ENCODE measurements at regions not wholly inside any gene's neighbourhood (a gene's known extent, or its start where the extent isn't known, plus 50 kb on each side); places are given as distances from the start of the nearest gene placed in this dataset.

DNA sequence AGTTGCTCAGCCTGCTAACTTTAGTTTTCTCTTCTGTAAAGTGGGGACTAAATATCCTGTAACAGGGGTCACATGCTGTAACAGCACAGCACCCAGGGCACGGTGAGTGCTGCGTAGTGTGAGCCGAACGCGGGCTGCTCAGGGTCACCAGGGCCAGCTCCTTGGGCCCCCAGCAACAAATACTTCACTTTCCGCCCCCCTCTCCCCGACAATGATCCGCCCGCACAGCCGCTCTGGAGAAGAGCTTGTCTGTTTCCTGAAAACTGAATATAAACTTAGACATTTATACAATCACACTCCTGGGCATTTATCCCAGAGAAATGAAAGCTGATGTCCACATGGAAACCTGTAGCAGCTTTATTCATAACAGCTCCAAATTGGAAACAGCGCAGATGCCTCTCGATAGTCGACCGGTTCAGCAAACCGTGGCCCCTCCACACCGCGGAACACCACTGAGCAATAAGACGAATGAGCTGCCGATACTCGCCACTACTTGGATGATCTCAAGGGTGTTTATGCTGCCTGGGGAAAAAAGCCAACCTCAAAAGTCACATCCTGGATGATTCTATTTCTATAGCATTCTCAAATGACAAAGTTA is 267.2 kb downstream of the PARN start:
- TF ChIP-seq, protein P1, sequence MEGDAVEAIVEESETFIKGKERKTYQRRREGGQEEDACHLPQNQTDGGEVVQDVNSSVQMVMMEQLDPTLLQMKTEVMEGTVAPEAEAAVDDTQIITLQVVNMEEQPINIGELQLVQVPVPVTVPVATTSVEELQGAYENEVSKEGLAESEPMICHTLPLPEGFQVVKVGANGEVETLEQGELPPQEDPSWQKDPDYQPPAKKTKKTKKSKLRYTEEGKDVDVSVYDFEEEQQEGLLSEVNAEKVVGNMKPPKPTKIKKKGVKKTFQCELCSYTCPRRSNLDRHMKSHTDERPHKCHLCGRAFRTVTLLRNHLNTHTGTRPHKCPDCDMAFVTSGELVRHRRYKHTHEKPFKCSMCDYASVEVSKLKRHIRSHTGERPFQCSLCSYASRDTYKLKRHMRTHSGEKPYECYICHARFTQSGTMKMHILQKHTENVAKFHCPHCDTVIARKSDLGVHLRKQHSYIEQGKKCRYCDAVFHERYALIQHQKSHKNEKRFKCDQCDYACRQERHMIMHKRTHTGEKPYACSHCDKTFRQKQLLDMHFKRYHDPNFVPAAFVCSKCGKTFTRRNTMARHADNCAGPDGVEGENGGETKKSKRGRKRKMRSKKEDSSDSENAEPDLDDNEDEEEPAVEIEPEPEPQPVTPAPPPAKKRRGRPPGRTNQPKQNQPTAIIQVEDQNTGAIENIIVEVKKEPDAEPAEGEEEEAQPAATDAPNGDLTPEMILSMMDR (conservative IDR thresholded peaks at IDR 0.05; ENCODE audit: control insufficient read depth, insufficient read depth, low read depth, low read length), result no peak
- DNase-seq (ENCODE audit: low read depth), result peak; percentile 80
- peak overlapping the region; percentile 28 for H3K4me3 ChIP-seq (ENCODE audit: control insufficient read depth, low read depth, low read length)

- no peak for DNase-seq (ENCODE audit: low read depth)
- TF ChIP-seq, protein P1 (conservative IDR thresholded peaks at IDR 0.05; ENCODE audit: control insufficient read depth, insufficient read depth, low read depth, low read length), result no peak
- no peak overlapping the region for H3K4me3 ChIP-seq (ENCODE audit: control insufficient read depth, low read depth, low read length)
Observed at GRCh38 chr16:14360326-14361037, 269.6 kb downstream of the PARN start.

DNA sequence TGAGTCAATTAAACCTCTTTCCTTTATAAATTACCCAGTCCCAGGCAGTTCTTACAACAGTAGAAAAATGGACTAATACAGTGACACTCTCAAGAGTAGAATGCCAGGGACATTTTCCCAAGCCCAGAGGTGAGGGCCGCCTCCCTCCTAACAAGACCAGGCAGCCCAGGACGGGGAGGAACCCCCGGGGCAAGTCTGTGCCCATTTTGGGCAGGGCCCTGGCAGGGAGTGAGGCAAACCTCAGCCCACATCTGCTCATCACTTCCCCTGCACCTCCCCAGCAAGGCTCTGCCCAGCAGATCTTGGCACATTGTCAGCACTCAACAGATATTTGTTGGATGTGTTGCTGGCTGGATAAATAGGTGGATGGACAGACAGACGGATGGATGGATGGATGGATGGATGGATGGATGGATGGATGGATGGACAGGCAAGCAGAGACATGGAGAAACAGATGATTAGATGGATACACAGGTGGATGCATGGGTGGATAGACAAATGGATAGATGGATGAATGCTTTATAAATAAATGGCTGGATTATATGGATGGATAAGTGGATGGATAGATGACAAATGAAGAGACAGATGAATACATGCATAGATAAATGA is 271.3 kb downstream of the PARN start:
- DNase-seq (ENCODE audit: low read depth), result no peak
- TF ChIP-seq, protein P1 (conservative IDR thresholded peaks at IDR 0.05; ENCODE audit: control insufficient read depth, insufficient read depth, low read depth, low read length), result no peak
- no peak overlapping the region for H3K4me3 ChIP-seq (ENCODE audit: control insufficient read depth, low read depth, low read length)

DNA sequence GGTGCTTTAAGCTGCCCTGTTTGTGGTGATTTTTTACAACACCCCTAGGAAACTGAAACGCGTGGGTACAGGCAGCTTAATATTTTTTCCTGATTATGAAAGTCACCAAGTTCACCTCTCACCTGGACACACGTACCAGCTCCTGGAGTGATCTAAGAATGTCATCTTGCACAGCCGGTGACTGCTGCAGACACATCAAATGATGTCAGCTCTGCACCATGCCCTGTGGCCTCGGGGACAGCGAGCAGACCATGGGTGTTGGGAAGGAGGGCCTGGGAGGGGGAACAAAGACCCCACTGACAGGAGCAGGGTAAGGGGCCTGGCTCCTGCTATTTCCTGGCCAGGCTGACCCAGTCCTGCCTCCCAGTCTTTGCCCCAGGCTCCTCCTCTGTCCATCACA is 272.7 kb downstream of the PARN start:
- no peak overlapping the region for H3K4me3 ChIP-seq (ENCODE audit: control insufficient read depth, low read depth, low read length)
- no peak for DNase-seq (ENCODE audit: low read depth)
- TF ChIP-seq, protein P1 (conservative IDR thresholded peaks at IDR 0.05; ENCODE audit: control insufficient read depth, insufficient read depth, low read depth, low read length), result no peak

- no peak for DNase-seq (ENCODE audit: low read depth)
- no peak overlapping the region for H3K4me3 ChIP-seq (ENCODE audit: control insufficient read depth, low read depth, low read length)
- TF ChIP-seq, protein P1 (conservative IDR thresholded peaks at IDR 0.05; ENCODE audit: control insufficient read depth, insufficient read depth, low read depth, low read length), result no peak
Observed at GRCh38 chr16:14356064-14356463, 274.0 kb downstream of the PARN start.

- H3K4me3 ChIP-seq (ENCODE audit: control insufficient read depth, low read depth, low read length), result peak overlapping the region; percentile 31
- TF ChIP-seq, protein P1 (conservative IDR thresholded peaks at IDR 0.05; ENCODE audit: control insufficient read depth, insufficient read depth, low read depth, low read length), result no peak
- DNase-seq (ENCODE audit: low read depth), result no peak
Observed at GRCh38 chr16:14354561-14355351, 275.3 kb downstream of the PARN start.
